Inferior parietal cortex (tissue), 1 donor: ENCODE measurements at regions not wholly inside any gene's neighbourhood (a gene's known extent, or its start where the extent isn't known, plus 50 kb on each side); places are given as distances from the start of the nearest gene placed in this dataset.

Experiments
- DNase-seq: peaks from one replicate; pipeline ENCODE4 v3.0.0-alpha.2; 2016; ENCODE audit errors: extremely low spot score

DNA sequence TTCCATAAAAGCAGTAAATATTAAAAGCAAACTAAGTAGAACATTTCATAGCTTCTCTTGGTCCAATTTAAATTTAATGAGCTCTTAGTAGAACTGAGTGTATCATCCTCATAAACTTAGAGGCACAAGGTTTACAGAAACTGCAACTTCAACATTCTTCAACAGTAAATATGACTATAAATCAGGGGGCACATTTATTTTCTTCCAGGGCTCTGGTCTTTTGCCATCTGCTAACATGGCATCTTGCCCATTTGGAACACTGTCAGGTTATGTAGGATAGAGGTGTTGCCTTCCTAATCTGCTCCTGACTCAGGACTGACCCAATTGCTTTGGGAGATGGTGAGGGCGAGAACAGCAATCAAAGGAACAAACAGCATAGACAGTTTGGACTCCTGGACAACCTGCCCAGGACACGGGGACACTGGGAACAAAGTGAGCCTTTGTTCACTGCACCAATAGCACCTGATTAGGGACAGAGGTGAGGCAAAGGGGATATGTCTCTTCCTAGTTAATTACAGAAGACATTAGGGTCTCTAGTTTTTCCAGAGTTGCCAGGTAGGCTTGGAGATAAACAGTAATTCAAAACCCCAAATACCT is 610.2 kb upstream of the ROBO2 start:
- DNase-seq = no peak

DNA sequence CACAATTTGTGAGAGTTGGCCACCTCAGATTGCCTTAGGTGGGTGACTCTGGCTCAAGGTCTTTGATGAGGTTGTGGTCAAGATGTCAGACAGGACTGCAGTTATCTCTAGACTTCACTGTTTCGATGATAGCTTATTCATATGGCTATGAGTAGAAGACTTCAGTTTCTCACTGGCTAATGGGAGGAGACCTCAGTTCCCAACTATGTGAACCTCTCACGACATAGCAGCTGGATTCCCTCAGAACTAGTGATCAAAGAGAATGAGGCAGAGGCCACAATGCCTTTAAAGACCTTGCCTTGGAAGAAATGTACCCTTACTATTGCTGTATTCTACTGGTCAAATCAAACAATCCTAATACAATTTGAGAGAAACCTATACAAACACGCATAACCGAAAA is 607.5 kb upstream of the ROBO2 start:
- no peak for DNase-seq

DNA sequence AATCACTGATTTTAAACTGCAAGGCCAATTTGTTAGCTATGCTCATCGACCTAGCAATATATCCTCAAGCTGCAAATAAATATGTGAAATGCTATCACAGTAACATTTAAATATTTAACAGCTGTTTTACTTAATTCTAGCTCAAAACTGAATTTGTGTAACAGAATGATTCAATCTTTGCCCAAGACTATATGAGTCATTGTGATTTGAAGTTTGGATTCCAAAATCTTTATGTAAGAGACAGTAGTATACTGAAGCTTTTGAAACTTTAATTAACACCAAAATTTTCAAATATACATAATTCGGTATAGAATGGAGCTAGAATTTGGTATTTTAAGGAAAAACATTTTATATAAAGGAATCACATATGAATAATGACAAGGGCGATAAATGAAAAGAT is 603.0 kb upstream of the ROBO2 start:
- DNase-seq = no peak

DNA sequence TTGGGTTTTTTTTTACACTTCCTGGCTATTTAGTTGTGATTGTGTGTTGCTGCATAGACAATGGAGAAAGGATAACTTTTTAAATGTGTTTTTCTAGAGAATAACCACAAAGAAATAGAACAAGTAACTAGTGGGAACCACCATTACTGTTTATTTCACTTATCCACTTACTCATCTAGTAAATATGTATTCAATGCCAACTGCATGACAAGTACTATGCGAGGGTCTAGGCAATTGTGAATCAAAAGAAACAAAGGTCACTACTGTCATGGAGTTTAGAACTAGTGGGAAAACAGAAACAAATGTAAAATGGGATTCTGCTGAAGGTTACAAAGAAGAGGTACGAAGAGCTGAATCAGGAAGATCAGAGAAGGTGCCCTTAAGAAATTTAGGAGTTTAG is 600.9 kb upstream of the ROBO2 start:
- no peak for DNase-seq

DNA sequence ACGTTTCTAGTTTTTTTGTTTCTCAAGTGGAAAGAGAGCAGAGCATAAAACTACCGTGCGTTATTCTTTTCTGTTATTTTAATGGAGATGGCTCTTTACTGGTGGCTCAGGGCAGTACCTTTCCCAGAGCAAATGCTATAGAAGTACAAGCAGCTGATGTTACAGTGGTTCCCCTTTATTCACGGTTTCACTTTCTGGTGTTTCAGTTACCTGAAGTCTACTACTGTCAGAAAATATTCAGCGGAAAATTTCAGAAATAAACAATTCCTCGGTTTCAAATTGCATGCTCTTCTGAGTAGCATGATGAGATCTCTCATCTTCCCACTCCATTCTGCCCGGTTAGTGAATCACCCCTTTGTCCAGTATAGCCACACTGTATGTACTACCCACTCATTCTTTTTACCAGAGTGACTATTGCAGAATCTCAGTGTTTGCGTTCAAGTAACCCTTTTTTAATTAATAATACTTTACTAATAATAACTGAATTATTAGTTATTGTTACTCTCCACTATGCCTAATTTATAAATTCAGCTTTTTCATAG is 597.5 kb upstream of the ROBO2 start:
- DNase-seq = no peak

DNA sequence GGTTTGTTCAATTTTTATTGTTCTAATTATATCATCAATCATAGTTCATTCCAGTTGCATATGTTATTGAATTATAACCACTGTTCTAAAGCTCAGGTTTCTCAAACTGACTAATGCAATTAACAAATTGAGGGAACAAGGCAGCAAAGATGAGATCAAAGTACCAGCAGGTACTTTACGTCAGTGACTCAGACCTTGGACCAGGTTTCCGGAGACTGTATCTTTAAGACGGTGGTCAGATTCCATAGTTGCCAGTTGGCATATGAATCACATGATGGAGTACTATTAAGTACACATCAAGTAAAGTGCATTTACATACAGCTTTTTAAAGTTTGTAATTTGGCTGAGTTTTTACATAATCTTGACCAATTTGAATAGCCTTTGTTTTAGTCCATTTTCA is 583.6 kb upstream of the ROBO2 start:
- no peak for DNase-seq

DNA sequence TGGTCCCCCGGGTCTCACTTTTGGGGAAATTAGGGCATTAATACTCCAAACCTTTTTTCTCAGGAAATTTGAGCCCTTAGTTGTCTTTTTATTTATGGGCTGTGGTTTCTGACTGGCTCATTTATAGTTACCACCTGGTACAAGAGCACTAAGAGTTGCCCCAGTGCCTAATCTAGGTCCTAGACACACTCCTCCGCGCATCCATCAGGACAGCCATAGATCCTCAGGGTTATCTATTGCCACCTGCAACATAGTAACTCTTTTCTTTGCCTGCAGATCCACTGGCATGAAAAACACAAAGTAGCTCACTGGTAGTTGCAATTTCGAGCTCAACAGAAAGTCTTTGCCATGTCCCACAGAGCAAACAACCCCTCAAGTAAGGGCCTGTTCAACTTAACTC is 576.4 kb upstream of the ROBO2 start:
- DNase-seq = no peak

DNA sequence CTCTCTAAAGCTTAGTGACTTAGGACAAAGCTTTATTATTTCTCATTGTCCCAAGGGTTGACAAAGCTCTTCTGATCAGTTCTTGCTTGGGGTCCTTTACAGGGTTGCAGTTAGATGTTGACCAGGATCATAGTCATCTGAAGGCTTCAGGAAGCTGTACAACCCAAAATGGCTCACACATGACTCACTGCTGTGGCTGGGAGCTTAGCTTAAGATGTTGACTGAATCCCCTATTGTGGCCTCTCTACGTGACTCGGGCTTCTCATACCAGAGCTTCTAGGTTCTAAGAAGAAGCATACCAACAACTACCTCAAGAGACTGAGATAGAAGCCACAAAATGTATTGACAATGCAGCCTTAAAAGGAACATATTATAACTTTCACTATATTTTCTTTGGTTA is 569.6 kb upstream of the ROBO2 start:
- DNase-seq = no peak

DNA sequence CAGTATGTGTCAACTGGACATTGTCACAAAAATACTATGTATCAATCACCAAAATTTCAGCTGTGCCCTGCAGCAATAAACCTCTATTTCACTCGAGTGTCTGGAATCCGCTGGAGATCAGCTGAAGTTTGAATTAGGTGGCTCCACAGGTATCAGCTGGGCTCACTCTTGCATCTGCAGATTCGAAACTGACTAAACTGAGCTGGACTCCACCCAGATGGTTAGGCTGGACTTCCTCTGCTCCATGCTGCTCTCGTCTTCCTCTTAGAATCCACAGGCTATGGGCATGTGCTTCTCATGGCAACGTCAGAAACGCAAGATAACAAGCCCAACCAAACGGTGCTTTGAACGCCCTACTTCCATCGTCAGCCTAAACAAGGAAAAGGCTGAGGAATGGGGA is 565.3 kb upstream of the ROBO2 start:
- no peak for DNase-seq

DNA sequence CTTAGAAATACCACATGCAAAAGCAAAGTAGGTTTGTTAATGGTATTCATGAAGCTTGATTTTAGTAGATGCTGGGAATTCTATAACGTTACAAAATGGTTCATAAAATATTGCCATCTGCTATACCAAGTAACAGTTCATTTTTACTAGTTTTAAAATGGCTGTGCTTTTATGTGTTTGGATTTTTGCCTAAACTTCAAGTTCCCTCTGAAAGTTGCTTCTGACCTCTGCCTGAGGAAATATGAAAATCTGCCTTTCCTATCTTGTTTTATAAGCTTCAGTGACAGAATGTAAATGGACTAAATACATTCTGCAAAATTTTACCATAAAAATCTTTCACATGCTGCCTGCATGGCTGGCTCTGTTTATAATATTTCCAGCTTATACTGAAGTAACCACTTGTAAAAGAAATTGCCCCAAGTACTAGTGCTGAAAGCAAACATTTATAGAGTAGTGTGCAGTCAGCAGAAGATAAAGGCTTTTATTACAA is 560.7 kb upstream of the ROBO2 start:
- no peak for DNase-seq

DNA sequence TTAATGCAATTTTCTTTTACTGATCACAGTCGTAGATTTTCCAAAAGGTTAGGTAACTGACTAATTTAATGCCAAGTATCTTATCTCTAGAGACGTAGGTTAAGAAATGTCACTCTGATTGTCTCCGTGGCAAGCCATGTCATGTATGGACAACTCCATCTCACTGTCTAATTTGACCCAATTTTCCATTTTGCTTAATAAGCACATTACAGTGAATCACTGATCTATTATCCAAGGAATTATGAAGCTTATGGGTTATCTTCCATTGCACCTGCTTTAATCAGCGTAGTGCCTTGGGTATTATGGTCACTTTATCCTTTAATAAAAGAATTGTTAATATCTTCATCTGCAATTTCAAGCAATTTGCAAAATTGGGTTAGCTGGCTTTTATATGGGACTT is 557.4 kb upstream of the ROBO2 start:
- DNase-seq = no peak

DNA sequence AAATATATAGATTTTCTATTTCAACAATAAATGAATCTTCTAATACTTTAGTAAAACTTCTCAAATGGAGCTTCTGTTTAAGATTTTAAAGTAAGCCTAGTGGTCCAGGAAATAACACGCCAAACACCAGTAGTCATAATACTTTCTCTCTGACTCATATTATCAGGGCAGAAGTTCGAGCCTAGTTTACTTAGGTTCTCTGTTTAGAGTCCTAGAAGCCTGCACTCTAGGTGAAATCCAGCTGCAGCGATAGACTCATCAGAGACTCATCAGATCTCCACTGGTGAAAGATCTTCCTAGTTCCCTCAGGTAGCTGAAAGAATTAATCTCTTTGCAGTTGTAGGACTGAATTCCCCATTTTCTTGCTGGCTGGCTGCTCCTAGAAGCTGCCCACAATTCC is 552.5 kb upstream of the ROBO2 start:
- no peak for DNase-seq

DNA sequence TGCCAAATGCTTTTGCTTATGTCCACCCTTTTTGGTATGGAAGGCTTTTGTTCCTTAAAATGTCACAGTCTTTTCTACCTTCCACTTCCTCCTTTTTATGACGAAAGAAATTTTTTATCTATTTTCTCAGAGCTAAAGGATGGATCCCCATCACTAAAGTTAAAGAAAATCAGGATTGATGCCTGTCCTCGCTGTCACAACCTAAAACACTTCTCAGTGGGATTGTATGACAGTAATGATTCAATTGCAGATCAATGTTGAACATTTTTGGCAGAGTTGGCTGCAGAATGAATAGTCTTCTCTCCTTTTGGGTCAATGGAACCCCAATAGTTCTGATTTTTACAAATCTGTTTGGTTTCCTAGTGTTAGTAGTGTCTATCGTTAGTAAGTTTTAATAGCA is 549.8 kb upstream of the ROBO2 start:
- no peak for DNase-seq

DNA sequence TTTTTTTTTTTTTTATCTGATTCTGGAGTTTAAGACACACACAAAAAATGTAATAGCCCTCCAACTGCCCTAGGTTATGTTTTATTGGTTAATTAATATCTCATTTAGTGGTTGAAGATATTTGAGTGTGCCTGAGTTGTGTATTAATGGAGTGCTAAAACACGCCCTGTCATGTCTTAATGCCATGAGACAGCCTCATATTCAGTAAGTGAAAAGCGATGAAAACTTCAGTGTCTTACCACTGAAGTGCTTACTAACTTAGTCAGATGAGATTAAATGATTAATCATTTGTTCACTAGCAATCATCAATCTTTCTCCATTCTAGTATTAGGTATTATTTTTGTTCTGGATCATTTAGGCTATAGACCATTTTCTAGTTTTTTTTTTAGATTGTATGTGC is 544.7 kb upstream of the ROBO2 start:
- no peak for DNase-seq

DNA sequence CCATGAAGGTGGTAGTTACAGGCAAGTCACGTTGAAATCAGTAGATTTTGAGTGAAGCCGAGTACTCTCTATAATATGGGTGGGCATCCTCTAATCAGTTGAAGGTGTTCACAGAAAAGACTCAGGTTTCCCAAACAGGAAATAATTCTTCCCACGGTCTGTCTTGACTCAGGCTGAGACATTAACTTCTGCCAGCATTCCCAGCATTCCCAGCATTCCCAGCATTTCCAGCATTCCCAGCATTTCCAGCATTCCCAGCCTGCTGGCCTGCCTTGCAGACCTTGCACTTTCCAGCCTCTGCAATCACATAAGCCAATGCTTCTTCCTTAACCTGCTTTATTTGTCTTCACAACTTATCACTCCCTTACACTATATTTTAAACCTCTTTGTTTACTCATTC is 542.3 kb upstream of the ROBO2 start:
- no peak for DNase-seq

DNA sequence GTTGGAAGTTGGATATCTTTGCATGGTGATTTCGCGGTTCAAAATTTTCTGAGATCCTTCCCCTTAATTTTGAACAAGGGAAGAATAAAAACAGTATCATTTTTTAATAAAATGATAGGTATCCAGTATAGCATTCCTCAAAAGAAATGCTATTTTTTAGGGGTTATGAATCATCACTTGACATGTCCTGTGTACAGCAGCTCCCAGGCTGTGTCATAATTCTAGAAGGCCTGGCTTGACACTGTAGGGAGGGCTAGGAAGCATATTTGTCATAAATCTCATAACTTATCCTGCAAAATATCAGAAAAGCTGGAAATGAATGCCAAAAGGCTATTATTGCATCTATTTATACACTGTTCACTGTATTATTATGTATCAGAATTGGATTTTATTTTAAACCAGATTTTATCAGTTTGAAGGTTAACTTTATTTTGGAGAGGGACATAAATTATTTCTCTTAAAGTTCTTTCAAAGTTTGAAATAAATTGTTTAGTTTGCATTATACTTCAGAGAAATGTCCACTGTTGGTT is 539.1 kb upstream of the ROBO2 start:
- DNase-seq = no peak

DNA sequence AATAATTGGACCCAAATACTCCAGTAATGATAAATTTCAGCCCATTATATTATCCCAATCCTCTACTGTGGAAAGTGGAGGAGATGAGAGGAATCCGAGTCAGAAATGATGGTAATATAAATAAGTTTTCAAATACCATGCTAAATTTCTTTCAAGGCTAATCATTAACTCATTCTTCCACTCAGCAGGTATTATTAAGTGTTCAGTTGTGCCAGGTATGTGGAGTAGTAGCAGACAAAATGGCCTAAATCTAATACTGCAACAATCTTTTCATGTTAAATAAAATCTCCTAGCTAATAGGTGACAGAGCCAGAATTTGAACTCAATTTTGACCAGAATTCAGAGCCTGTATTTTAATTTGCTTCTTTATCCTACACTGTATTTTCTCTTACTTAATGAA is 538.6 kb upstream of the ROBO2 start:
- no peak for DNase-seq

DNA sequence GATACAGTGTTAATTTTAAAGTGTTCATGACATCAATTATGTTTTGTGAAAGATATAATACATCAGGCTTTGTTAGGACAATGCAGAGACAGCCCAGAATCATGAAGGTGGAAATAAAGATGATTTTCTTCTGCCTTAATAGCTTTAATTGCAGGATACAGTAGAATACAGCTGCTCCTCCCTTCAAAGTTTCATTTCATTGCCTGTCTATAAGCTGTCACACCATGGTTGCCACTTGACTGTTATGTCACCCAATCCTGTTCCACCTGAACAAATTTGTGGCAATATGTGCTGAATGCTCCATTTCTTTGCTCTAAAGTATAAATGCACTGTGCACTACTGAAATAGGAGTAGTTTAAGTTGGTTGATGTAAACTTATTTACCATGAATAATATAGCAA is 537.8 kb upstream of the ROBO2 start:
- DNase-seq = no peak

DNA sequence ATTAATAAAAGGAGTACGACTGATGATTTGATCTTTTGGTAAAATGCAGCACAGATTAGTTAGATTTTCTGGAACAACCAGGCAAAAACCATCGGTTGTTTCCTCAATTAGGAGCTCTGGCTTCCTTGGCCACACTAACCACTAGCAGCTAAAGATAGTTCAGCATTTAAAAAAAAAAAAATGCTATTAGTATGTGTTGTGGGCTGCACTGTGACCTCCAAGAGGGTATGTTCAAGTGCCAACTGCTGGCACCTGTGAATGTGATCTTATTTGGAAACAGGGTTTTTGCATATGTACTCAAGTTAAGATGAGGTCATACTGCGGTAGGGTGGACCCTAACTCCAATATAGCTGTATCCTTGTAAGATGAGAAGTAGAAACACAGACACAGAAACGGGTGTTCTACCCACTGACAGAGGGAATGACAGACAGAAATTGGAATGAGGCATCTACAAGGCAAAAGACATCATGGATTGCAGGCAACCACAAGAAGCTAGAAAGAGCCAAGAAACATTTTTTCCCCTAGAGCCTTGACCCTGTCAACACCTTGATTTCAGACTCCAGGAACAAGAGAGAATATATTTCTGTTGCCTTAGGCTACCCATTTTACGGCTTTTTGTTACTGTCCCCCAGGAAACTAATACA is 534.6 kb upstream of the ROBO2 start:
- no peak for DNase-seq

DNA sequence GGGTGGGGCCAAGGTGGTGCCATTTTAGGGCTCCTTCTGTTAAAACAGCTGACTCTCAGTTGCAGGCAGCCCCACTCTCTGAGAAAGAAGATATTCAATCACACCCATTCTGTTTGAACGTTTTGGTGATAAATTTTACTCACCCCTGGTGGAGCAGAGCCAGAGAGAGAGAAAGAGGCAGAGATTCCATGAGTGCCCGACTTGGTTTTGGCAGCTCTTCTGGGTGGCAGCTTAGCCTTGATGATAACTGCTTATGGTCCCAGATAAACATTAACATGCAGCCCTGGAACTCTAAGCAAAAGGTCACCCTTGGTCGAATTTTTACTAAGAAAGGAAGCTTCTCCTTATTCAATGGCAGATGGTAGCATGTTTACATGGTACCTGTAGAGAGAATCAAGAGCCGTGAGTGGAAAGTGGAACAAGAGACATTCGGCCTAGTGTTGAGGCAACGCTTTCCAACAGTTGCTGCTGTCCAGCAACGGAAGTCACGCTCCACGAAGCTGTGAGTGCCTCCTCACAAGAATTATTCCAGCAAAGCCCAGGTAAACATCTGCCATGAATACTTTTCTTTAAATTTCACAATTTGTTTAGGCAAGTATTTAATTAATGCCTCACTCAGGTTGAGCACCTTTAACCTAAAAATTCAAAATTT is 530.6 kb upstream of the ROBO2 start:
- DNase-seq = no peak

DNA sequence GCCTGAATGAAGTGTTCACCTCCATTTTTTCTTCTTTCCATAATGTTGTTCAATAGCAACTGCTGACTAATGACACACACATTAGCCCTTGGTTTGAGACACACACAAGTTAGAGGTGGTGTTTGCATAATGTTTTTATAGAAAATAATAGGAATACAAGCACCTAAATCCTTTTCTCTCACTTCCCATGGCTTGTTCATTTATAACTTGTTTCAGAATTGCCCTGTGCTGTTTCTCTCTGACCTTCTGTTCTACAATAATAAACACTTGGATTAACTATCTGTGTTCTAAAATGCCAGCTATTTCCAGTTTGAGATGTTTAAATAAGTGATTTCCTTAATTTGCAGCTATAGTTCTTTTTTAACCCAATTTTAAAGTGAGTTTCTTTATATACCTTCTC is 525.1 kb upstream of the ROBO2 start:
- no peak for DNase-seq

DNA sequence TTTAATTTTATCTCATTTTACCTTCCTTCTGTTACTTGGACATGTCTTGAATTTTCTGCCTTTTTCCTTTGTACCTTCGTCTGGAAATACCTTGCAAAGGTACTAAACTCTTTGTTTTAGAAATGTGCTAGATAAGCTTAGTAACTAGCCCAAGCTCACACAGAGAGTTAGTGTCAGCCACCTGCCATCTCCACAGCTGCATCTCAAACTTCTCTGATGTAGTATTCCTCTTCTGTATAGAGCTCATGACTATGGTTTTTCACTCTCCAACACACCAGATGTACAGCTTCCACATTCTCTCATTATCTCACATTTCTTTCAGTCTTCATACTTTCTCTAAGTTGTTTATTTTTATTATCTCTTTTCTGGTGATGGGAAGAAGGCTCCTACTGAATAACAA is 516.6 kb upstream of the ROBO2 start:
- no peak for DNase-seq

DNA sequence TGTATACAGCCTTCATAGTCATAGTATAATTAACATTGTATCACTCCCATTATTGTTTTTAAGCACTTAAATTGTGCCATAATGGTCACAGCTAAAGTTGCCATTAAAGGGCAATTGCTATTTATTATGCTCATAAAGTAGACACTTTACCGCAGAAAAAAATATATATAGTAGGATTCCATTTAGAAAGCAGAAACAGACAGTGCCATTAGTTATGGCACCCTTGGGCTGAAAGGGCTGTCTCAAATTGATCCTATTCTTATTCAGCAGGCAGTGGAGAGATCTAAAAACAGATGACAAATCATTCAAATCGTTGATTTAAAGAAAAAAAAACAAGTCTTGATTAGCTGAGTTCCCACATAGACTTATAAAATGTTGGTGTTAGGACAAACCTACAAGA is 514.2 kb upstream of the ROBO2 start:
- DNase-seq = no peak
